ENCODE measurements at regions not wholly inside any gene's neighbourhood (a gene's known extent, or its start where the extent isn't known, plus 50 kb on each side); places are given as distances from the start of the nearest gene placed in this dataset.

- no peak for DNase-seq
- in situ Hi-C loops (cut with MboI; ENCODE audit: low pct_unique_long_range_greater_than_20kb, low sequenced_read_pairs): no loop called here
Observed at GRCh38 chr11:43574949-43575912, 105.3 kb upstream of the HSD17B12 start.

GRCh38 chr11:43575913-43576310 is 104.6 kb upstream of the HSD17B12 start:
- DNase-seq: no peak
- in situ Hi-C loops (cut with MboI; ENCODE audit: low pct_unique_long_range_greater_than_20kb, low sequenced_read_pairs): no loop called here

GRCh38 chr11:43576320-43576802 is 104.2 kb upstream of the HSD17B12 start:
- DNase-seq: peak; percentile 20
- in situ Hi-C loops (cut with MboI; ENCODE audit: low pct_unique_long_range_greater_than_20kb, low sequenced_read_pairs): no loop called here

- in situ Hi-C loops (cut with MboI; ENCODE audit: low pct_unique_long_range_greater_than_20kb, low sequenced_read_pairs): no loop called here
- DNase-seq: peak; percentile 44
Observed at GRCh38 chr11:43576803-43577521, 103.6 kb upstream of the HSD17B12 start.

- DNase-seq: no peak
- in situ Hi-C loops (cut with MboI; ENCODE audit: low pct_unique_long_range_greater_than_20kb, low sequenced_read_pairs): no loop called here
Observed at GRCh38 chr11:43577566-43578264, 102.8 kb upstream of the HSD17B12 start.

- in situ Hi-C loops (cut with MboI; ENCODE audit: low pct_unique_long_range_greater_than_20kb, low sequenced_read_pairs): no loop called here
- DNase-seq: no peak
Observed at GRCh38 chr11:43578346-43579170, 102.0 kb upstream of the HSD17B12 start.

GRCh38 chr11:43579171-43579918 is 101.2 kb upstream of the HSD17B12 start:
- in situ Hi-C loops (cut with MboI; ENCODE audit: low pct_unique_long_range_greater_than_20kb, low sequenced_read_pairs): no loop called here
- DNase-seq: peak; percentile 56

- no peak for DNase-seq
- in situ Hi-C loops (cut with MboI; ENCODE audit: low pct_unique_long_range_greater_than_20kb, low sequenced_read_pairs): no loop called here
Observed at GRCh38 chr11:43579919-43580276, 100.6 kb upstream of the HSD17B12 start.

- DNase-seq: peak; percentile 38
- in situ Hi-C loops (cut with MboI; ENCODE audit: low pct_unique_long_range_greater_than_20kb, low sequenced_read_pairs): no loop called here
Observed at GRCh38 chr11:43580735-43581369, 99.7 kb upstream of the HSD17B12 start.

GRCh38 chr11:43581370-43582023 is 99.0 kb upstream of the HSD17B12 start:
- in situ Hi-C loops (cut with MboI; ENCODE audit: low pct_unique_long_range_greater_than_20kb, low sequenced_read_pairs): no loop called here
- DNase-seq: no peak

- in situ Hi-C loops (cut with MboI; ENCODE audit: low pct_unique_long_range_greater_than_20kb, low sequenced_read_pairs): no loop called here
- no peak for DNase-seq
Observed at GRCh38 chr11:43582024-43582862, 98.3 kb upstream of the HSD17B12 start.

GRCh38 chr11:43582863-43583462 is 97.6 kb upstream of the HSD17B12 start:
- no peak for DNase-seq
- in situ Hi-C loops (cut with MboI; ENCODE audit: low pct_unique_long_range_greater_than_20kb, low sequenced_read_pairs): no loop called here

GRCh38 chr11:43583548-43583947 is 97.0 kb upstream of the HSD17B12 start:
- in situ Hi-C loops (cut with MboI; ENCODE audit: low pct_unique_long_range_greater_than_20kb, low sequenced_read_pairs): no loop called here
- DNase-seq: no peak

GRCh38 chr11:43585877-43586608 is 94.5 kb upstream of the HSD17B12 start:
- in situ Hi-C loops (cut with MboI; ENCODE audit: low pct_unique_long_range_greater_than_20kb, low sequenced_read_pairs): no loop called here
- no peak for DNase-seq

- in situ Hi-C loops (cut with MboI; ENCODE audit: low pct_unique_long_range_greater_than_20kb, low sequenced_read_pairs): no loop called here
- DNase-seq: no peak
Observed at GRCh38 chr11:43589601-43590250, 90.8 kb upstream of the HSD17B12 start.

All from KBM-7 (cell line).